ENCODE measurements at regions not wholly inside any gene's neighbourhood (a gene's known extent, or its start where the extent isn't known, plus 50 kb on each side); places are given as distances from the start of the nearest gene placed in this dataset.
"Not testable (repeated sequence)": the region's sequence is repeated elsewhere in the genome, so short reads cannot be mapped to it uniquely, and the experiment has no call there.

GRCh38 chr17:45601013-45601412 lies 110.5 kb upstream of the PLEKHM1 start:
- FAIRE-seq; H3K36me3 ChIP-seq (ENCODE audit: control insufficient read depth in 2 of 2, extremely low read depth in 1 of 2, insufficient read depth in 2 of 2, low read length in 2 of 2); H3K79me2 ChIP-seq (ENCODE audit: control insufficient read depth, insufficient read depth, low read length); POLR2A ChIA-PET; H3K27me3 ChIP-seq (ENCODE audit: control insufficient read depth in 2 of 2, insufficient read depth in 2 of 2, low read length in 2 of 2); dilution Hi-C loops (cut with MboI; ENCODE audit: extremely low pct_ligation_motif_present, low sequenced_read_pairs); H3K4me3 ChIP-seq (replicated peaks in 1 of 3; ENCODE audit: insufficient read depth in 1 of 3, low read depth in 1 of 3, low read length in 3 of 3); H3K9me1 ChIP-seq (replicated peaks; ENCODE audit: control insufficient read depth, extremely low read depth, insufficient read depth, low read length); H3K27ac ChIP-seq (ENCODE audit: insufficient read depth, low read depth, low read length); CTCF ChIA-PET; H2AFZ ChIP-seq (ENCODE audit: low read depth, low read length); H3K4me1 ChIP-seq (ENCODE audit: control insufficient read depth, extremely low read depth, insufficient read depth, low read length); BruUV-seq (replicated peaks); H4K20me1 ChIP-seq (replicated peaks; ENCODE audit: control insufficient read depth, extremely low read depth, insufficient read depth, low read length); DNase-seq (ENCODE audit: low read depth, low spot score); H3K9me3 ChIP-seq (replicated peaks; ENCODE audit: control insufficient read depth, insufficient read depth, low read length); H3K9ac ChIP-seq (replicated peaks; ENCODE audit: extremely low read depth, insufficient read depth, low read length); H3K4me2 ChIP-seq (ENCODE audit: insufficient read depth, low read length); intact Hi-C loops (cut with micrococcal nuclease): not testable (repeated sequence)

DNA sequence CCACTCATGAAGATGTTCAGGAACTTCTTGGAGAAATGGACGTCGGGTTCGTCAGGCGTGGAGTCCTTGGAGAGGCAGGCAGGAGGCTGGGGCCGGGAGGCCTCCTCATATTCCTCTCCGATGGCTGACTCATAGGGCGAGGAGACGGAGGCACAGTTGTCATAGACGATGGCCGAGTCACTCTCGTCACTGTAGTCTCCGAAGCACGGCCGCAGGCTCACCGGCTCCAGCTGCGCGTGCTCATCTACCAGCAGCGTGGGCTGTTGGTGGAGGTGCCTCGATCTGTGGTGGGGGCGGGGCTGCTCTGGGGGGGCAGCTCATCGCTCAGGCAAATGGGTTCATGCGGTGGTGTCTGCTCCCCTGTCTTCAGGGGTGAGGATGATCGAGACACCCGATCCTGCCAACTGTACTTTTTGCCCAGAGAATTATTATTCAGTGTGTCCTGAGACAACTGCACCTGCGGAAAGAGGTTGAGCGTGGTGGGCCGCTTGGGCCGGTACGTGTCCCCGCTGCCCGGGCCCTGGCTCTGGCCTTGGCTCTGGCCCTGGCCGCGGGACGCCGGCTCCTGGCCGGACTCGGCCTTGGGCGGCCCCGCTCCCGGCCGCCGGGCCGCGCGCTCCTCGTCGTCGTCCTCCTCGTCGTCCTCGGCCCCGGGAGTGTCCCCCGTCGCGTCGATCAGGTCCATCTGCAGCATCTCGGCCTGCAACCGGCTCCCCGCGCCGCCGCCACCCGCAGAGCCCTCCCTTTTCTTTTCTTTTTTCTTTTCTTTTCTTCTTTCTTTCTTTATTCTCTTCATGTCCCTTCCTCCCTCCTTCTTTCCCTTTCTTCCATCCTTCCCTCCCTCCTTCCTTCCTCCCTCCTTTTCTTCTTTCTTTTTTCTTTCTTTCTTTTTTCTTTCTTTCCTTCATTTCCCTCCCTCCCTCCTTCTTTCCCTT lies 111.4 kb upstream of the PLEKHM1 start:
- dilution Hi-C loops (cut with MboI; ENCODE audit: extremely low pct_ligation_motif_present, low sequenced_read_pairs); BruUV-seq (replicated peaks); DNase-seq (ENCODE audit: low read depth, low spot score); H3K4me1 ChIP-seq (ENCODE audit: control insufficient read depth, extremely low read depth, insufficient read depth, low read length); H3K27me3 ChIP-seq (ENCODE audit: control insufficient read depth in 2 of 2, insufficient read depth in 2 of 2, low read length in 2 of 2); H3K4me3 ChIP-seq (replicated peaks in 1 of 3; ENCODE audit: insufficient read depth in 1 of 3, low read depth in 1 of 3, low read length in 3 of 3); H3K79me2 ChIP-seq (ENCODE audit: control insufficient read depth, insufficient read depth, low read length); H3K9me3 ChIP-seq (replicated peaks; ENCODE audit: control insufficient read depth, insufficient read depth, low read length); CTCF ChIA-PET; H3K9ac ChIP-seq (replicated peaks; ENCODE audit: extremely low read depth, insufficient read depth, low read length); POLR2A ChIA-PET; H2AFZ ChIP-seq (ENCODE audit: low read depth, low read length); H4K20me1 ChIP-seq (replicated peaks; ENCODE audit: control insufficient read depth, extremely low read depth, insufficient read depth, low read length); H3K27ac ChIP-seq (ENCODE audit: insufficient read depth, low read depth, low read length); H3K9me1 ChIP-seq (replicated peaks; ENCODE audit: control insufficient read depth, extremely low read depth, insufficient read depth, low read length); H3K36me3 ChIP-seq (ENCODE audit: control insufficient read depth in 2 of 2, extremely low read depth in 1 of 2, insufficient read depth in 2 of 2, low read length in 2 of 2); FAIRE-seq; H3K4me2 ChIP-seq (ENCODE audit: insufficient read depth, low read length); intact Hi-C loops (cut with micrococcal nuclease): not testable (repeated sequence)

- H3K79me2 ChIP-seq (ENCODE audit: control insufficient read depth, insufficient read depth, low read length); BruUV-seq (replicated peaks): not testable (repeated sequence)
Observed at GRCh38 chr17:45605751-45606150, 115.2 kb upstream of the PLEKHM1 start.

GRCh38 chr17:45619984-45620405 lies 129.5 kb upstream of the PLEKHM1 start:
- POLR2A ChIA-PET; H4K20me1 ChIP-seq (replicated peaks; ENCODE audit: control insufficient read depth, extremely low read depth, insufficient read depth, low read length); intact Hi-C loops (cut with micrococcal nuclease); H3K4me1 ChIP-seq (ENCODE audit: control insufficient read depth, extremely low read depth, insufficient read depth, low read length); H3K27ac ChIP-seq (ENCODE audit: insufficient read depth, low read depth, low read length); H3K27me3 ChIP-seq (ENCODE audit: control insufficient read depth in 2 of 2, insufficient read depth in 2 of 2, low read length in 2 of 2); H3K36me3 ChIP-seq (ENCODE audit: control insufficient read depth in 2 of 2, extremely low read depth in 1 of 2, insufficient read depth in 2 of 2, low read length in 2 of 2); H3K9ac ChIP-seq (replicated peaks; ENCODE audit: extremely low read depth, insufficient read depth, low read length); H3K9me1 ChIP-seq (replicated peaks; ENCODE audit: control insufficient read depth, extremely low read depth, insufficient read depth, low read length); H3K79me2 ChIP-seq (ENCODE audit: control insufficient read depth, insufficient read depth, low read length); CTCF ChIA-PET; H3K9me3 ChIP-seq (replicated peaks; ENCODE audit: control insufficient read depth, insufficient read depth, low read length); BruUV-seq (replicated peaks); dilution Hi-C loops (cut with MboI; ENCODE audit: extremely low pct_ligation_motif_present, low sequenced_read_pairs): not testable (repeated sequence)
- peak; percentile 22 for DNase-seq (ENCODE audit: low read depth, low spot score)
- Histone ChIP-seq H2AFZ (ENCODE audit: low read depth, low read length) (peak overlapping the region; percentile 93), H3K4me3 (replicated peaks in 1 of 3; ENCODE audit: insufficient read depth in 1 of 3, low read depth in 1 of 3, low read length in 3 of 3) (peak overlapping the region in 2 of 3 experiments; percentile 40 to 56), H3K4me2 (ENCODE audit: insufficient read depth, low read length) (peak overlapping the region; percentile 51)
- peak; percentile 97 for FAIRE-seq

More at GRCh38 chr17:45605751-45606150, 115.2 kb upstream of the PLEKHM1 start:
- DNase-seq (ENCODE audit: low read depth, low spot score); POLR2A ChIA-PET; H3K4me3 ChIP-seq (replicated peaks in 1 of 3; ENCODE audit: insufficient read depth in 1 of 3, low read depth in 1 of 3, low read length in 3 of 3); H2AFZ ChIP-seq (ENCODE audit: low read depth, low read length); FAIRE-seq; H3K4me2 ChIP-seq (ENCODE audit: insufficient read depth, low read length); H3K4me1 ChIP-seq (ENCODE audit: control insufficient read depth, extremely low read depth, insufficient read depth, low read length); H3K9ac ChIP-seq (replicated peaks; ENCODE audit: extremely low read depth, insufficient read depth, low read length); CTCF ChIA-PET; H3K27ac ChIP-seq (ENCODE audit: insufficient read depth, low read depth, low read length); H3K9me1 ChIP-seq (replicated peaks; ENCODE audit: control insufficient read depth, extremely low read depth, insufficient read depth, low read length); H3K36me3 ChIP-seq (ENCODE audit: control insufficient read depth in 2 of 2, extremely low read depth in 1 of 2, insufficient read depth in 2 of 2, low read length in 2 of 2); H4K20me1 ChIP-seq (replicated peaks; ENCODE audit: control insufficient read depth, extremely low read depth, insufficient read depth, low read length); H3K27me3 ChIP-seq (ENCODE audit: control insufficient read depth in 2 of 2, insufficient read depth in 2 of 2, low read length in 2 of 2); H3K9me3 ChIP-seq (replicated peaks; ENCODE audit: control insufficient read depth, insufficient read depth, low read length); dilution Hi-C loops (cut with MboI; ENCODE audit: extremely low pct_ligation_motif_present, low sequenced_read_pairs); intact Hi-C loops (cut with micrococcal nuclease): not testable (repeated sequence)
